HG03558 (cell line): ENCODE measurements at regions not wholly inside any gene's neighbourhood (a gene's known extent, or its start where the extent isn't known, plus 50 kb on each side); places are given as distances from the start of the nearest gene placed in this dataset.
"Not testable (repeated sequence)": the region's sequence is repeated elsewhere in the genome, so short reads cannot be mapped to it uniquely, and the experiment has no call there.

ENCODE experiments used
- ATAC-seq: cut with Tn5 transposase; IDR thresholded peaks from one replicate; pipeline ENCODE4 v1.9.1; 2021; ENCODE audit warnings: moderate number of reproducible peaks; ENCODE audit not compliant: unreplicated experiment; ENCODE audit errors: extremely low read depth

GRCh38 chr9:62798884-62799850 lies 1609.3 kb downstream of the SPATA31A7 start:
- not testable (repeated sequence) for ATAC-seq

- ATAC-seq, result not testable (repeated sequence)
Observed at GRCh38 chr9:62799851-62800371, 1610.1 kb downstream of the SPATA31A7 start.

- not testable (repeated sequence) for ATAC-seq
Observed at GRCh38 chr9:62800451-62801371, 1610.9 kb downstream of the SPATA31A7 start.

- ATAC-seq, result not testable (repeated sequence)
Observed at GRCh38 chr9:62801372-62801811, 1611.6 kb downstream of the SPATA31A7 start.

- peak; percentile 99 for ATAC-seq
Observed at GRCh38 chr9:62801961-62802718, 1612.3 kb downstream of the SPATA31A7 start.

- not testable (repeated sequence) for ATAC-seq
Observed at GRCh38 chr9:62802719-62803079, 1612.9 kb downstream of the SPATA31A7 start.

GRCh38 chr9:62803099-62803498 lies 1613.3 kb downstream of the SPATA31A7 start:
- ATAC-seq, result not testable (repeated sequence)

- ATAC-seq, result not testable (repeated sequence)
Observed at GRCh38 chr9:62804314-62804713, 1614.5 kb downstream of the SPATA31A7 start.

GRCh38 chr9:62807424-62807823 lies 1617.6 kb downstream of the SPATA31A7 start:
- not testable (repeated sequence) for ATAC-seq

GRCh38 chr9:62808081-62808480 lies 1618.2 kb downstream of the SPATA31A7 start:
- ATAC-seq, result not testable (repeated sequence)

GRCh38 chr9:62810318-62810717 lies 1620.5 kb downstream of the SPATA31A7 start:
- ATAC-seq, result not testable (repeated sequence)

- not testable (repeated sequence) for ATAC-seq
Observed at GRCh38 chr9:62810811-62811315, 1621.0 kb downstream of the SPATA31A7 start.

- ATAC-seq, result not testable (repeated sequence)
Observed at GRCh38 chr9:62815436-62815835, 1625.6 kb downstream of the SPATA31A7 start.

- ATAC-seq, result not testable (repeated sequence)
Observed at GRCh38 chr9:62816331-62816730, 1626.5 kb downstream of the SPATA31A7 start.

- ATAC-seq, result not testable (repeated sequence)
Observed at GRCh38 chr9:62817214-62817613, 1627.4 kb downstream of the SPATA31A7 start.

- not testable (repeated sequence) for ATAC-seq
Observed at GRCh38 chr9:62822185-62822584, 1632.3 kb downstream of the SPATA31A7 start.

- ATAC-seq, result not testable (repeated sequence)
Observed at GRCh38 chr9:62827957-62828907, 1638.4 kb downstream of the SPATA31A7 start.

GRCh38 chr9:62830829-62831459 lies 1641.1 kb downstream of the SPATA31A7 start:
- ATAC-seq, result not testable (repeated sequence)
